NT2/D1 (cell line): ENCODE measurements at regions not wholly inside any gene's neighbourhood (a gene's known extent, or its start where the extent isn't known, plus 50 kb on each side); places are given as distances from the start of the nearest gene placed in this dataset.

ENCODE experiments used
- DNase-seq: peaks from one replicate; pipeline ENCODE4 v3.0.0-alpha.2; 2011; ENCODE audit warnings: low read depth, low spot score
- H3K27me3 ChIP-seq: 2 replicates; pipeline ENCODE4 v1.6.0; 2011; ENCODE audit warnings: mild to moderate bottlenecking; ENCODE audit not compliant: insufficient read length, insufficient read depth
- H3K36me3 ChIP-seq: 2 replicates; pipeline ENCODE4 v1.6.1; 2011; ENCODE audit warnings: mild to moderate bottlenecking, low read length, mixed read lengths; ENCODE audit not compliant: insufficient read depth, insufficient read length
- H3K4me1 ChIP-seq: 2 replicates; pipeline ENCODE4 v1.5.1; 2011; ENCODE audit not compliant: insufficient read depth, insufficient read length
- H3K4me3 ChIP-seq: 2 replicates; pipeline ENCODE4 v1.5.1; 2011; ENCODE audit warnings: low read depth; ENCODE audit not compliant: insufficient read length
- H3K9ac ChIP-seq: 2 replicates; pipeline ENCODE4 v1.6.0; 2011; ENCODE audit warnings: low read depth; ENCODE audit not compliant: insufficient read length
- H3K9me3 ChIP-seq: 2 replicates; pipeline ENCODE4 v1.5.1; 2011; ENCODE audit warnings: mild to moderate bottlenecking, low read length; ENCODE audit not compliant: insufficient read depth
- SUZ12 ChIP-seq: IDR thresholded peaks from 2 replicates; pipeline ENCODE4 v1.6.1; 2011; ENCODE audit not compliant: insufficient read length, insufficient read depth; ENCODE audit errors: extremely low read depth
- YY1 ChIP-seq: IDR thresholded peaks from 2 replicates; pipeline ENCODE4 v1.6.1; 2011; ENCODE audit not compliant: insufficient read length, insufficient read depth
- ZNF274 ChIP-seq: IDR thresholded peaks from 2 replicates; pipeline ENCODE4 v1.6.1; 2011; ENCODE audit warnings: mild to moderate bottlenecking, low read depth, low read length

- no peak for DNase-seq
- Histone ChIP-seq H3K27me3 (no peaks in the 10 kb centered on the region), H3K9me3 (no peaks in the 10 kb centered on the region), H3K4me1 (no peaks in the 10 kb centered on the region), H3K36me3 (no peaks in the 10 kb centered on the region), H3K4me3 (no peak overlapping the region), H3K9ac (no peak overlapping the region)
- TF ChIP-seq YY1: no peak
- no peak for TF ChIP-seq ZNF274
- TF ChIP-seq SUZ12: no peak
Observed at GRCh38 chr3:24867783-24868182, 373.1 kb upstream of the THRB start.

- H3K36me3 ChIP-seq: no peaks in the 10 kb centered on the region
- 0 out of 2 replicates have a peak, but pooled peaks cover 5% of the 10 kb centered on the region for H3K9me3 ChIP-seq
- no peak for DNase-seq
- H3K9ac ChIP-seq: no peak overlapping the region
- H3K4me3 ChIP-seq: no peak overlapping the region
- H3K27me3 ChIP-seq: no peaks in the 10 kb centered on the region
- TF ChIP-seq SUZ12 (no peak), ZNF274 (no peak), YY1 (no peak)
- no peaks in the 10 kb centered on the region for H3K4me1 ChIP-seq
Observed at GRCh38 chr3:24881239-24881638, 386.6 kb upstream of the THRB start.

- Histone ChIP-seq H3K9me3 (peaks cover 6% of the 10 kb centered on the region; the same call in 1 of the 2 replicates), H3K27me3 (no peaks in the 10 kb centered on the region), H3K36me3 (no peaks in the 10 kb centered on the region), H3K4me3 (no peak overlapping the region), H3K4me1 (no peaks in the 10 kb centered on the region), H3K9ac (no peak overlapping the region)
- no peak for DNase-seq
- TF ChIP-seq YY1 (no peak), SUZ12 (no peak), ZNF274 (no peak)
Observed at GRCh38 chr3:24886501-24886900, 391.9 kb upstream of the THRB start.

GRCh38 chr3:24890012-24890411, 395.4 kb upstream of the THRB start:
- TF ChIP-seq SUZ12 (no peak), YY1 (no peak), ZNF274 (no peak)
- Histone ChIP-seq H3K9ac (no peak overlapping the region), H3K27me3 (no peaks in the 10 kb centered on the region), H3K9me3 (peaks cover 6% of the 10 kb centered on the region; the same call in 1 of the 2 replicates), H3K36me3 (no peaks in the 10 kb centered on the region), H3K4me1 (no peaks in the 10 kb centered on the region), H3K4me3 (no peak overlapping the region)
- no peak for DNase-seq

- no peak overlapping the region for H3K9ac ChIP-seq
- TF ChIP-seq SUZ12: no peak
- no peak for TF ChIP-seq ZNF274
- TF ChIP-seq YY1: no peak
- no peaks in the 10 kb centered on the region for H3K4me1 ChIP-seq
- no peak overlapping the region for H3K4me3 ChIP-seq
- no peaks in the 10 kb centered on the region for H3K9me3 ChIP-seq
- H3K27me3 ChIP-seq: no peaks in the 10 kb centered on the region
- no peak for DNase-seq
- no peaks in the 10 kb centered on the region for H3K36me3 ChIP-seq
Observed at GRCh38 chr3:24899373-24899772, 404.7 kb upstream of the THRB start.

GRCh38 chr3:24899901-24900603, 405.4 kb upstream of the THRB start:
- DNase-seq: no peak
- no peak overlapping the region for H3K9ac ChIP-seq
- H3K9me3 ChIP-seq: no peaks in the 10 kb centered on the region
- TF ChIP-seq ZNF274 (no peak), SUZ12 (no peak), YY1 (no peak)
- no peaks in the 10 kb centered on the region for H3K4me1 ChIP-seq
- no peaks in the 10 kb centered on the region for H3K27me3 ChIP-seq
- H3K4me3 ChIP-seq: no peak overlapping the region
- H3K36me3 ChIP-seq: no peaks in the 10 kb centered on the region

GRCh38 chr3:24905266-24905665, 410.6 kb upstream of the THRB start:
- no peaks in the 10 kb centered on the region for H3K4me1 ChIP-seq
- no peaks in the 10 kb centered on the region for H3K36me3 ChIP-seq
- no peaks in the 10 kb centered on the region for H3K9me3 ChIP-seq
- no peaks in the 10 kb centered on the region for H3K27me3 ChIP-seq
- no peak overlapping the region for H3K9ac ChIP-seq
- TF ChIP-seq SUZ12: no peak
- TF ChIP-seq YY1: no peak
- TF ChIP-seq ZNF274: no peak
- DNase-seq: no peak
- H3K4me3 ChIP-seq: no peak overlapping the region

- Histone ChIP-seq H3K9me3 (no peaks in the 10 kb centered on the region), H3K4me3 (no peak overlapping the region), H3K9ac (no peak overlapping the region), H3K4me1 (no peaks in the 10 kb centered on the region), H3K27me3 (no peaks in the 10 kb centered on the region), H3K36me3 (no peaks in the 10 kb centered on the region)
- no peak for DNase-seq
- no peak for TF ChIP-seq ZNF274
- no peak for TF ChIP-seq SUZ12
- no peak for TF ChIP-seq YY1
Observed at GRCh38 chr3:24907106-24907505, 412.5 kb upstream of the THRB start.
